Adrenal gland (tissue), 5 donors: ENCODE measurements at regions not wholly inside any gene's neighbourhood (a gene's known extent, or its start where the extent isn't known, plus 50 kb on each side); places are given as distances from the start of the nearest gene placed in this dataset.

Source experiments
- POLR2A ChIP-seq, 2 donors: fragments of 450-650 bp; IDR thresholded peaks; one replicate each; pipeline ENCODE4 v1.6.1; 2017; ENCODE audit warnings: antibody characterized with exemption in 2 of 2, mild to moderate bottlenecking in 2 of 2, moderate library complexity in 1 of 2
- TF ChIP-seq, protein P1 (sequence below), 6 experiments: fragments of 450-650 bp in 4 of 6; fragments of 200-600 bp in 2 of 6; sonication (generic) in 1 of 6; IDR thresholded peaks; 1 replicate in 5 of 6; 2 replicates in 1 of 6; pipeline versions ENCODE4 v1.5.1 to v1.8.0; 2016 to 2021; ENCODE audit warnings: antibody characterized with exemption in 6 of 6, mild to moderate bottlenecking in 2 of 6, moderate library complexity in 1 of 6
- donor health status: DM: no; HTN: no; CAD: no.

DNA sequence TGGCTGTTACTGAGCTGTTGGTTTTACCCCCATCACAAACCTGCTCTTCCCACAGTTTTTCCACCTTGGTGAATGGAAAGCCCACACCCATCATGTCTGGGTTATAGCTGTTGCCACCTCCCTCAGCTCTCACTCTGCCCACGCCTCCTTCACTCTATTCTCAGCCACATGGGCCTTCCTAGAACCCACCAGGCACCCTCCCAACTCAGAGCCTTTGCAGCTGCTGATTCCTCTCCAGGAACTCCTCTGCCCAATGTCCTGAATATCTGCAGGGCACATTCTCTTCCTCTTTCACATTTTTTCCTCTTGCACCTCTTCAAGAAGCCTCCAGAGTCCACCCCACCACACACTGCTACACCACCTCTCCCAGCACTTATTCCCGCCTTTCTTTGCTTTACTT, 177.4 kb downstream of the TBXT start:
- TF ChIP-seq, protein P1, sequence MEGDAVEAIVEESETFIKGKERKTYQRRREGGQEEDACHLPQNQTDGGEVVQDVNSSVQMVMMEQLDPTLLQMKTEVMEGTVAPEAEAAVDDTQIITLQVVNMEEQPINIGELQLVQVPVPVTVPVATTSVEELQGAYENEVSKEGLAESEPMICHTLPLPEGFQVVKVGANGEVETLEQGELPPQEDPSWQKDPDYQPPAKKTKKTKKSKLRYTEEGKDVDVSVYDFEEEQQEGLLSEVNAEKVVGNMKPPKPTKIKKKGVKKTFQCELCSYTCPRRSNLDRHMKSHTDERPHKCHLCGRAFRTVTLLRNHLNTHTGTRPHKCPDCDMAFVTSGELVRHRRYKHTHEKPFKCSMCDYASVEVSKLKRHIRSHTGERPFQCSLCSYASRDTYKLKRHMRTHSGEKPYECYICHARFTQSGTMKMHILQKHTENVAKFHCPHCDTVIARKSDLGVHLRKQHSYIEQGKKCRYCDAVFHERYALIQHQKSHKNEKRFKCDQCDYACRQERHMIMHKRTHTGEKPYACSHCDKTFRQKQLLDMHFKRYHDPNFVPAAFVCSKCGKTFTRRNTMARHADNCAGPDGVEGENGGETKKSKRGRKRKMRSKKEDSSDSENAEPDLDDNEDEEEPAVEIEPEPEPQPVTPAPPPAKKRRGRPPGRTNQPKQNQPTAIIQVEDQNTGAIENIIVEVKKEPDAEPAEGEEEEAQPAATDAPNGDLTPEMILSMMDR (IDR thresholded peaks at IDR 0.05), result no peak
- TF ChIP-seq POLR2A (IDR thresholded peaks at IDR 0.05), result no peak
